ENCODE measurements at regions not wholly inside any gene's neighbourhood (a gene's known extent, or its start where the extent isn't known, plus 50 kb on each side); places are given as distances from the start of the nearest gene placed in this dataset. TPM values are rescaled to one million over a fixed set of nuclear protein-coding genes. Genes with fewer than 3 reads are reported as not detected.

- TF ChIP-seq POLR2A (IDR thresholded peaks at IDR 0.05): no peak
- TF ChIP-seq CTCF (IDR thresholded peaks at IDR 0.05): no peak
- intact Hi-C loops (cut with DNase I): no loop called here
- no peaks in the 10 kb centered on the region for H3K36me3 ChIP-seq (replicated peaks in 1 of 2; ENCODE audit: insufficient read depth in 1 of 2, low read depth in 2 of 2)
- H3K4me3 ChIP-seq: no peak overlapping the region
- no peaks in the 10 kb centered on the region for H3K4me1 ChIP-seq
- no peak for ATAC-seq
- H3K27ac ChIP-seq: no peak overlapping the region
- H3K9me3 ChIP-seq: no peaks in the 10 kb centered on the region
- no peak for DNase-seq
- no peaks in the 10 kb centered on the region for H3K27me3 ChIP-seq
These were observed 68.6 kb upstream of the STARD4 start for GRCh38 chr5:111580956-111581355.

DNA sequence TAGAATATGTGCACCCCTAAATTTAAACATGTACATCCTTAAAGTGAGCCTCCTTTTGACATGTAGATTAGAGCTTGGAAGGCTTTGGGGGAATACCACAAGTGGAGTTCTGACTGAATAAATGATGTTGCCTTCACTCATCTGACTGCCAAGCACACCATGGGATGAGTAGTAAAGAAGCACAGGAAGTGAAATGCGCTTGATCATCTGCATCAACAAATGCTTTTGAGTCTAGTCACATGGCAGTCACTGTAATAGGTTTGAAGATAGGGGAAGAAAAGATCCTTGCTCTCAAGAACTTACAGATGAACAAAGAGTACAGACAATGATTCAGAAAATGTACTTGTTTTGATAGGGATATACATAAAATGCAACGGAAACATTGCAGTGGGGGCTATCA, 62.0 kb upstream of the STARD4 start:
- intact Hi-C loops (cut with DNase I): no loop called here
- H3K27ac ChIP-seq: no peak overlapping the region
- H3K9me3 ChIP-seq: no peaks in the 10 kb centered on the region
- H3K27me3 ChIP-seq: no peaks in the 10 kb centered on the region
- DNase-seq: no peak
- no peak for ATAC-seq
- no peak overlapping the region for H3K4me3 ChIP-seq
- TF ChIP-seq CTCF (IDR thresholded peaks at IDR 0.05) (no peak), POLR2A (IDR thresholded peaks at IDR 0.05) (no peak)
- H3K4me1 ChIP-seq: no peaks in the 10 kb centered on the region
- H3K36me3 ChIP-seq (replicated peaks in 1 of 2; ENCODE audit: insufficient read depth in 1 of 2, low read depth in 2 of 2): no peaks in the 10 kb centered on the region
- 74 to 89% methylated on average over 2 of the region's 2 CpGs for WGBS, 2 donors

- H3K27ac ChIP-seq: no peak overlapping the region
- no peaks in the 10 kb centered on the region for H3K4me1 ChIP-seq
- 83 to 86% methylated on average over 5 of the region's 5 CpGs for WGBS, 2 donors
- H3K27me3 ChIP-seq: no peaks in the 10 kb centered on the region
- intact Hi-C loops (cut with DNase I): no loop called here
- ATAC-seq (no peak), DNase-seq (no peak)
- no peaks in the 10 kb centered on the region for H3K36me3 ChIP-seq (replicated peaks in 1 of 2; ENCODE audit: insufficient read depth in 1 of 2, low read depth in 2 of 2)
- TF ChIP-seq POLR2A (IDR thresholded peaks at IDR 0.05) (no peak), CTCF (IDR thresholded peaks at IDR 0.05) (no peak)
- H3K4me3 ChIP-seq: no peak overlapping the region
- H3K9me3 ChIP-seq: no peaks in the 10 kb centered on the region
These were observed 60.2 kb upstream of the STARD4 start for GRCh38 chr5:111572561-111572960.

GRCh38 chr5:111563031-111563822, 50.9 kb upstream of the STARD4 start:
- ATAC-seq (no peak), DNase-seq (no peak)
- TF ChIP-seq POLR2A (IDR thresholded peaks at IDR 0.05) (no peak), CTCF (IDR thresholded peaks at IDR 0.05) (no peak)
- intact Hi-C loops (cut with DNase I): no loop called here
- no peaks in the 10 kb centered on the region for H3K36me3 ChIP-seq (replicated peaks in 1 of 2; ENCODE audit: insufficient read depth in 1 of 2, low read depth in 2 of 2)
- 53 to 66% methylated on average over 6 of the region's 6 CpGs for WGBS, 2 donors
- no peaks in the 10 kb centered on the region for H3K4me1 ChIP-seq
- no peak overlapping the region for H3K4me3 ChIP-seq
- no peak overlapping the region for H3K27ac ChIP-seq
- no peaks in the 10 kb centered on the region for H3K9me3 ChIP-seq
- H3K27me3 ChIP-seq: no peaks in the 10 kb centered on the region

DNA sequence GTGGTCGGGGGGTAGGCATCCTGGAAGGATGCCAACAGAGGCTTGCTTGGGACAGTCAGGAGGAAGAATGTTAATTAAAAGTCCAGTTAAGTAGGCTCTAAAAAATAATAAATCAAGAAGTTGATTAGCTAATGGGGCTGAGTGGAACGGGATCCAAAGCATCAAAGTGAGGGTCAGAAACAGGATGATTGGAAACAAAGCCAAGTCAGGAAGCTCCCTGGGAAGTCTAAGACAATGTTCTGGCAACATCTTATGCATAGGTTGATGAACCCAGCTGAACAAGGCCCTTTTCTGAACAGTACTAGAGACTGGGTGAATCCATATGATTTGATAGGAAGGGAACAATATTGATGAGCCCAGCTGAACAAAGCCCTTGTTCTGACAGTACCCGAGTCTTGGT, 50.2 kb upstream of the STARD4 start:
- no peak for TF ChIP-seq POLR2A (IDR thresholded peaks at IDR 0.05)
- DNase-seq (no peak), ATAC-seq (no peak)
- Histone ChIP-seq H3K27ac (no peak overlapping the region), H3K36me3 (replicated peaks in 1 of 2; ENCODE audit: insufficient read depth in 1 of 2, low read depth in 2 of 2) (no peaks in the 10 kb centered on the region), H3K4me1 (no peaks in the 10 kb centered on the region), H3K4me3 (no peak overlapping the region), H3K9me3 (no peaks in the 10 kb centered on the region), H3K27me3 (no peaks in the 10 kb centered on the region)
- intact Hi-C loops (cut with DNase I): no loop called here
- WGBS, 2 donors: 69 to 77% methylated on average over 3 of the region's 3 CpGs

Small RNA genes lying in the stretch of these regions (small RNA-seq; reads per million reads assigned to genes)
- gene AC008967.1 (not detected), gene HMGN1P13 (not detected)
